Thyroid gland (tissue), 4 donors: ENCODE measurements at regions not wholly inside any gene's neighbourhood (a gene's known extent, or its start where the extent isn't known, plus 50 kb on each side); places are given as distances from the start of the nearest gene placed in this dataset.

Experiments
- CTCF ChIP-seq, 6 experiments: fragments of 200-600 bp in 3 of 6; fragments of 450-650 bp in 3 of 6; sonication (generic) in 3 of 6; IDR thresholded peaks; one replicate each; pipeline ENCODE4 v1.5.1; 2016 to 2019; ENCODE audit warnings: antibody characterized with exemption in 6 of 6, mild to moderate bottlenecking in 2 of 6, inconsistent platforms in 1 of 6, moderate library complexity in 1 of 6
- POLR2A ChIP-seq, 2 donors: fragments of 450-650 bp; IDR thresholded peaks; one replicate each; pipeline ENCODE4 v1.6.1; 2017; ENCODE audit warnings: antibody characterized with exemption in 2 of 2, mild to moderate bottlenecking in 2 of 2, moderate library complexity in 1 of 2

GRCh38 chr7:142498364-142498763 is 240.5 kb upstream of the PRSS58 start:
- TF ChIP-seq CTCF (IDR thresholded peaks at IDR 0.05) (no peak), POLR2A (IDR thresholded peaks at IDR 0.05) (no peak)
